RWPE1 (cell line): ENCODE measurements at regions not wholly inside any gene's neighbourhood (a gene's known extent, or its start where the extent isn't known, plus 50 kb on each side); places are given as distances from the start of the nearest gene placed in this dataset.

ENCODE experiments used
- CTCF ChIA-PET: fragments of 350-600 bp; sonication (Branson Sonifier 250); formaldehyde crosslinking; extraction: SDS; loops from one replicate; lab custom pipeline; 2021; lab: Yijun Ruan, JAX
- POLR2A ChIA-PET: fragments of 400-600 bp; formaldehyde crosslinking; extraction: SDS; loops from one replicate; lab custom pipeline; 2020; ENCODE audit warnings: antibody characterized with exemption; ENCODE audit not compliant: low non-redundant PET; lab: Yijun Ruan, JAX
- DNase-seq: peaks from one replicate; pipeline ENCODE4 v3.0.0; 2012; ENCODE audit warnings: low spot score
- H3K27ac ChIP-seq: fragments of 450-650 bp; 2 replicates; pipeline ENCODE4 v1.5.1; 2017
- TF ChIP-seq, protein P1 (sequence below): fragments of 450-650 bp; conservative IDR thresholded peaks from 2 replicates; pipeline ENCODE4 v1.5.1; 2017; ENCODE audit warnings: low read depth, mild to moderate bottlenecking

DNA sequence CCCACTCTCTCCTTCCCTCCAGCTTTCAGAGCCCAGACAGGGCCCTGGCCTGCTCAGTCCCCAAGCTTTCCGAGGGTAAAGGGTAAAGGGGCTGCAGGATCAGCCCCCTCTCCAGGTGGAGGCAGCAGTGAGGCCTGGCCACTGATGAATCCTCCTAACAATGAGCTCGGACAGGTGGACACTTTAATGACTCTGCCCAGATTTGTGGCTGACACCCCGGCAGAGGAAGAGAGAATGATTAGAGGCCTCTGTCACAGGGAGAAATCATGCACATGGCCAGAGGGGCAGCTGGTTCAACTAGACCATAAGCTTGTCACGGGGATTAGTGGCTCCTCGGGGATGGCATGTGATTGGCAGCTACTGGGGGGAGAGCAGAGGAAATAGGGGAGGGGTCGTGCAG lies 587.5 kb upstream of the B3GAT1 start:
- no peak overlapping the region for H3K27ac ChIP-seq
- TF ChIP-seq, protein P1, sequence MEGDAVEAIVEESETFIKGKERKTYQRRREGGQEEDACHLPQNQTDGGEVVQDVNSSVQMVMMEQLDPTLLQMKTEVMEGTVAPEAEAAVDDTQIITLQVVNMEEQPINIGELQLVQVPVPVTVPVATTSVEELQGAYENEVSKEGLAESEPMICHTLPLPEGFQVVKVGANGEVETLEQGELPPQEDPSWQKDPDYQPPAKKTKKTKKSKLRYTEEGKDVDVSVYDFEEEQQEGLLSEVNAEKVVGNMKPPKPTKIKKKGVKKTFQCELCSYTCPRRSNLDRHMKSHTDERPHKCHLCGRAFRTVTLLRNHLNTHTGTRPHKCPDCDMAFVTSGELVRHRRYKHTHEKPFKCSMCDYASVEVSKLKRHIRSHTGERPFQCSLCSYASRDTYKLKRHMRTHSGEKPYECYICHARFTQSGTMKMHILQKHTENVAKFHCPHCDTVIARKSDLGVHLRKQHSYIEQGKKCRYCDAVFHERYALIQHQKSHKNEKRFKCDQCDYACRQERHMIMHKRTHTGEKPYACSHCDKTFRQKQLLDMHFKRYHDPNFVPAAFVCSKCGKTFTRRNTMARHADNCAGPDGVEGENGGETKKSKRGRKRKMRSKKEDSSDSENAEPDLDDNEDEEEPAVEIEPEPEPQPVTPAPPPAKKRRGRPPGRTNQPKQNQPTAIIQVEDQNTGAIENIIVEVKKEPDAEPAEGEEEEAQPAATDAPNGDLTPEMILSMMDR: no peak
- no peak for DNase-seq
- ChIA-PET POLR2A (no interaction called here), CTCF (no interaction called here)

DNA sequence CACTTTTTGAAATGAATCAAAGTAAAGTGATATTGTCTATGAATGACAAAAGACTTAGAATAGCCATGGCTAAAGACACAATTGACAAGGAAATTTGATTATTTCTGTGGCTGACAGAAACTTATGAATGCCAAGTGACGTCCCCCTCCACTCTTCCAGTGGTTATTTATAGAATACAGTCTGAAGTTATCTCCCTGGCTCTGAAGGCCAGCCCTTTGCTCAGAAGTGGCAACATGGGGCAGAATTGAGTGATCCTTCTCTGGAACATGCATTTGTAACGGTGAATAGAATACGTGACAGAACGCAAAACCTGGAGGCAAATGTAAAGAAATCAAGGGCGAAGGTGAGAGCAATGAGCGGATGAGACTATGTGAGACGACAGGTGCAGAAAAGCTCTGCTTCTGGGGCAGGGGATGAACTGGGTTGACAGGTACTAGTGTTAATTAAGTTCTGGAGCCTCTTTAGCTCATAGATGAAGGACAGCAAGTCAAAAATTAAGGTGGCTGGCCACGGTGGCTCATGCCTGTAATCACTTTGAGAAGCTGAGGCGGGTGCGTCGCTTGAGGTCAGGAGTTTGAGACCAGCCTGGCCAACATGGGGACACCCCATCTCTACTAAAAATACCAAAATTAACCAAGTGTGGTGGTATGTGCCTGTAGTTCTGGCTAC lies 585.7 kb upstream of the B3GAT1 start:
- ChIA-PET CTCF (no interaction called here), POLR2A (no interaction called here)
- TF ChIP-seq, protein P1: no peak
- DNase-seq: no peak
- no peak overlapping the region for H3K27ac ChIP-seq

GRCh38 chr11:134995741-134996140 lies 583.7 kb upstream of the B3GAT1 start:
- CTCF ChIA-PET: interaction anchor here (0.6 kb wide), 1 partner anchor 176 kb away, joined by 4 read pairs; no protein-coding TSS in a partner anchor
- no peak overlapping the region for H3K27ac ChIP-seq
- POLR2A ChIA-PET: no interaction called here
- TF ChIP-seq, protein P1: no peak
- no peak for DNase-seq

DNA sequence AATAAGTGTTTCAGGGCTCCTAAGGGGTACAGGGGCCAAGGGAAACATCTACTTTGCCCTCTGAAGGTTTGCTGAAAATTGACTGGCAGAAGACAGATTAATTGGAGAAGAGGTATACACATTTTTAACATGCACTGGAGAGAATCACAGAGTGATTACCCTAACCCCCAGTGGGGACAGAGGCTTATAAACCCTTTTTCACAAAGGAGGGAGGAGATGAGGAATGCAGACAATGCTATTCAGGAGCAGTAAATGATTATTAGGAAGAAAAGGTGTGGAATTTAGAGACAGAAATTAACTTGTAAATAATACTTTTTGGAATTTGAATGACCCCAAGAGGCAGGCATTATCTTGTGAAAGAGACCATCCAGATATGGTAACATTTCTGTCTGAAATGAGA lies 582.4 kb upstream of the B3GAT1 start:
- TF ChIP-seq, protein P1: no peak
- ChIA-PET CTCF (no interaction called here), POLR2A (no interaction called here)
- no peak for DNase-seq
- H3K27ac ChIP-seq: no peak overlapping the region

- POLR2A ChIA-PET: no interaction called here
Observed at GRCh38 chr11:134993691-134994243, 581.7 kb upstream of the B3GAT1 start.

DNA sequence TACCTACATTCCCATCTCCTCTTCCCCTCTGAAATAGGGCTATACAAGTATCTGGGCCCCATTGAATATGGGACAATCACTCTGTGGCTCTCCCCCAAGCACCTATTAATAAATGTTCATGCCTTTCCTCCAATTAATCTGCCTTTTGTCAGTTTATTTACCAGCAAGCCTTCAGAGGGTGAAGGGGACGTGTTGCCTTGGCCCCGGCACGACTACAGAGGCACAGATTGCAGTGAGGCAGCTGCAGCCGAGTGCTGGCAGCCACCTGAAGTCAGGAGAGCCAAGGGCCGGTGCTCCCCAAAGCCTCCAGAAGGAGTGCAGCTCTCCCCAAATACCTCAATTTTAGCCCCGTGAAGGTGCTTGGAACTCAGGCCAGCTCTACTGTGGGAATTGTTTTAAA lies 580.9 kb upstream of the B3GAT1 start:
- POLR2A ChIA-PET: no interaction called here
- TF ChIP-seq, protein P1: no peak
- CTCF ChIA-PET: no interaction called here
- H3K27ac ChIP-seq: no peak overlapping the region
- no peak for DNase-seq

More at GRCh38 chr11:134993691-134994243, 581.7 kb upstream of the B3GAT1 start:
- TF ChIP-seq, protein P1: no peak
- no peak overlapping the region for H3K27ac ChIP-seq
- CTCF ChIA-PET: no interaction called here
- no peak for DNase-seq
